EH (cell line): ENCODE measurements at regions not wholly inside any gene's neighbourhood (a gene's known extent, or its start where the extent isn't known, plus 50 kb on each side); places are given as distances from the start of the nearest gene placed in this dataset.

Experiments used
- DNase-seq: peaks from one replicate; pipeline ENCODE4 v3.0.0-alpha.2; 2015; ENCODE audit warnings: low read depth

DNA sequence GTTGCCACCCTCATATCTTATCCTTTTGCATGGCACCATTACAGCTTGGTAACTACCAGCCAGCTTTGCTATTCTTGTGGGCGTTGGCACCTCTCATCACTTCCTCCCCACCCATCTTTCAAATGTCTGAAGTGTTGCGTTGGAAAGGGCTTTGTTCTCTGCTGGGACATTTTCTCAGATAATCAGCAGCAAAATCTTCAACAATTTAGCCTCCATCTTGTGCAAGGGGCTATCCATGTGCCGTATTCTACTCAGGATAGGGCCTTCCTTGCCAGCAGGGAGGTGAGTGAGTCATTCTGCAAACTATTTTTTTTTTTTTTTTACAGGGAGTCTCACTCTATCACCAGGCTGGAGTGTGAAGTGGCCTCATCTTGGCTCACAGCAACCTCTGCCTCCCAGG is 62.1 kb upstream of the NUDT12 start:
- DNase-seq: no peak

DNA sequence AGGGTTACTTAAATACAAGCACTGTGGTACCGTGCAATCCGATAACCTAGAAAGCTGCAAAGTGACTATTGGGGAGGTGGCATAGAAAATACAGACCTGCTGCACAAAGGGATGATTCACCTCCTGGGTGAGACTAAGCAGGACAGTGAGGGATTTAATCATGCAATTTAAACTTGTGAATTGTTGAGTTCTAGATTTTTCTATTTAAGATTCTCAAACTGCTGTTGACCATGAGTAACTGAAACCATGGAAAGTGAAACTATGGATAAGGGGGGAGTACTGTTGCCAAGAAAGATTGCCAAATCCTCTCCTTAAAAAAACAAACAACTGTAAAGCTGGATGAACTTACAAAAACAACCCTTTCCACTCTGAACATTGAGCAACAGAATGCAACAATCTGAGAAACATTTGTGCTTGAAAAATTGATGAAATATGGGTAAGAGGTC is 61.5 kb upstream of the NUDT12 start:
- peak; percentile 32 for DNase-seq

DNA sequence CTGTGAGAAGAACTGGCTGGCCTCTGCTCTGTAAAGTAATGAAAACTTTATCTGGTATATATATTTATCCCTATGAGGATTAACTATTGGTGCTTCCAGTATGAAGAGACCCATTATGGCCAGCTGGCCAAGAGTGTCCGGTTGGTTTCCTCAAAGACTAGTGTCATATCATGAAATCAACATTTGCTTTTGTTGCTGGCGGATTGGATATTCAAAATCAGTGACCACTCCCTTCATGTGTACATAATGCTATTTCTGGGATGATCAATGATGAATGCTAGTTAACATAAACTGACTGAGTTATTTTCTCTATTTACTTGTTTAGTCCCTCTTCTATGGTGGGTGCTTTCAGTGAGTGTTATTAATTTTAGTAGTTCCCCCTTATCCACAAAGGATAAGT is 60.8 kb upstream of the NUDT12 start:
- no peak for DNase-seq

DNA sequence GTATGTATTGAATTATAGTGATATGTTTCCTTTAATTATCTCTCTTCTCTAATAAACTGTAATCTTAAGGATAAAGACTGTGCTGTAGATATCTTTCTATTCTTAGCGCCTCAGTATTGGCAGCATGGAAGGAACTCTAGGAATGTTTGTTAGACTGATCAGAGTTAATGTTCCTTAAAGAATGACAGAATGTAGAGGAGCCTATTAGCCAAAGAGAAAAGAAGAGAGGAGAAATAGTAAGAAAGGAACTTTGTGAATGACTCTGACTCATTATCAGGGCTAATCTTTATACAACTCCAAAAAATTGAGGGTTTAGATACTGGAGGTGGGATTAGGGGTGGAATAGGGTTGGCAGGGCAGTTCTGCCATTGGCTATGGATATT is 59.0 kb upstream of the NUDT12 start:
- peak; percentile 1 for DNase-seq

DNA sequence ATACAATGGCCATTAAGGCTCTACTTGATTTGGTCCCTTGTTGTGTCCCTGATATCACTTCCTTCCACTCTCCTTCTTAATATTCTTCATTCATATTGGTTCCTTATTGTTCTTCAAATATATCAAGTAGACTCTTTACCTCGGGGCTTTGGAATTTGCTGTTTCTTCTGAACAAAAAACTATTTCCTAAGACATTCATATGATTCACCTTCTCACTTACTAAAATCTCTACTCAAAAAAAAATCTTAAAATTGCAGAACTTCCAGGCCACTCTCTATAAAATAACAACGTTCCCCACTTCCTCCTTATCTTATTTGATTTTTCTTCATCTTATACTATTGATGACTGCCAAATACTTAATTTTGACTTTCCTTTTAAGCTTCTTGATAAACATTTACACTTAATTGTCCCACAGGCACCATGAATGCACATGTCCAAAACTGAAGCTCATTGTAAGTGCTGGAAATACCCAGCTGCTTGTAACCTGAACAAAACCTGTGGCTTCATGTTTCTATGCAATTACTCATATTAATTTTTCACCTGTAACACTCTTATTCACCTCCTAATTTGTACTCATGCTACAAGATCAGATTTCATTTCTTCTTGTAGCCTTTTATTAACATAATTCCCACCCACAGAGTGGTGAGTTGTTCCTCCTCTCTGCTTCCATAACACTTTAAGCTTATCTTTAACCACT is 58.4 kb upstream of the NUDT12 start:
- no peak for DNase-seq

DNA sequence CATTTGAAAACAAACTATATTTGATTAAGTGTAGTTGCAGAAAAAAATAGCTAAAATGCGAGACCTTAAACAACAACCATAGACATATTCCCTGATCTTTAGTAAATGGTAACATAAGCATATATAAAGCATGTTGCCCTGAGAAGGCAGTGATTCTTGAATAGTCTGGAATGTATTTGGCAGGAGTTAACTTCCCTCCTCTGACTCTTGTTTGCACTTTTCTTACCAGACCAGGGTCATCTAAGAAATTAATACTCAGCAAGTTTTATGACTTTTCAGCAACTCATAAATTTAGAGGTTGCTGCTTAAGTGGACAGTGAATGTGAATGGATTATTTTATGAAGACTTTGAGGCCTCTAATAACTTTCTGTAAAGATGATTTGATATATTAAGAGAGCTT is 55.3 kb upstream of the NUDT12 start:
- DNase-seq: no peak

DNA sequence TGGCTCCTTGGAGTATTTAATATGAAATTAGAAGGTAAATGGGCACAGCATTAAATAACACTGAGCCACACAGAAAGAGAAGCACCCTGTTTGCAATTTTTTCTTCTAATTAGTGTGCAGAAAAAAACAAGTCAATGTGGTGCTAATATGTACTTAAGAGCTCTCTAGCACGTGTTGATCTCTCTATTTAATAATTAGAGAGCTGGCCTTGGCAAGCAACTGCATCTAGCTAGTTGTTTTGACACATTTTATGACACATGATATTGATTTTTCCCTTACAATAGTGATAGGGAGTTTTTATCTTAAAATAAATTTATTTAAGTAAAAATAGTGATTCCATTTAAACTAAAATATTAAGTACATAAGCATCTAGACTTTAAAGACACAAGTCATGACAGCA is 54.5 kb upstream of the NUDT12 start:
- DNase-seq: no peak

DNA sequence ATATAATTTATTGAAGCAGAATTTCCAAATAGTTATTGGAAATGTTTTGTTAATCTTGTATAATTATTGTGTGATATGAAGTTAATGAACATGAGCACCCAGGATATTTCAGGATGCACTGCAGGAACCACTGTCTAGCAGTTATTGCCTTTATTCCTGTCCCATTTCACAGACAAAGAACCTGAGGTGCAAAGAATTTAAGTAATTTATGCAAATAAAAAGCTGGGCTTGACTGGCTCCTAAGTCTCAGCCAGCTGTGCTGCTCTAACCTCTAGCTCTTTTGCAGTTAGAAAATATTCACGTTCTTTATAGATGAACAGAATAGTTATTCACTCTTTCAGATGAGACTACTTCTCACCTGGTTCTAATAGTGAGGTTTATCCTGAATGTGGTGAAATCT is 50.0 kb upstream of the NUDT12 start:
- DNase-seq: no peak
